Neural progenitor cell (in vitro differentiated cells): ENCODE measurements at regions not wholly inside any gene's neighbourhood (a gene's known extent, or its start where the extent isn't known, plus 50 kb on each side); places are given as distances from the start of the nearest gene placed in this dataset.

Experiments used
- DNase-seq: peaks from one replicate; pipeline ENCODE4 v3.0.0-alpha.2; 2016; ENCODE audit warnings: low spot score
- H2AFZ ChIP-seq: fragments of 200-600 bp; sonication (generic); replicated peaks from 2 replicates; pipeline ENCODE4 v1.6.1; 2016; ENCODE audit warnings: antibody characterized with exemption
- H3F3A ChIP-seq: fragments of 200-600 bp; sonication (generic); 2 replicates; pipeline ENCODE4 v1.6.1; 2016; ENCODE audit warnings: antibody characterized with exemption, low read depth
- H3K27ac ChIP-seq: fragments of 200-600 bp; sonication (generic); 2 replicates; pipeline ENCODE4 v1.5.1; 2016; ENCODE audit warnings: mild to moderate bottlenecking
- H3K27me3 ChIP-seq: fragments of 200-600 bp; sonication (generic); 2 replicates; pipeline ENCODE4 v1.6.1; 2016; ENCODE audit warnings: mild to moderate bottlenecking, moderate library complexity
- H3K36me3 ChIP-seq: fragments of 200-600 bp; sonication (generic); 2 replicates; pipeline ENCODE4 v1.5.1; 2016
- H3K4me1 ChIP-seq: fragments of 200-600 bp; sonication (generic); 2 replicates; pipeline ENCODE4 v1.6.1; 2016; ENCODE audit warnings: mixed run types
- H3K4me2 ChIP-seq: fragments of 200-600 bp; sonication (generic); 2 replicates; pipeline ENCODE4 v1.6.1; 2016
- H3K4me3 ChIP-seq: fragments of 200-600 bp; sonication (generic); 2 replicates; pipeline ENCODE4 v1.5.1; 2016
- H3K79me2 ChIP-seq: fragments of 200-600 bp; sonication (generic); 2 replicates; pipeline ENCODE4 v1.6.1; 2016; ENCODE audit warnings: low read depth
- H3K9ac ChIP-seq: fragments of 200-600 bp; sonication (generic); 2 replicates; pipeline ENCODE4 v1.6.1; 2016
- H3K9me3 ChIP-seq: fragments of 200-600 bp; sonication (generic); 2 replicates; pipeline ENCODE4 v1.5.1; 2016; ENCODE audit warnings: low read depth
- H4K20me1 ChIP-seq: fragments of 200-600 bp; sonication (generic); 2 replicates; pipeline ENCODE4 v1.6.1; 2016; ENCODE audit warnings: low read depth
- H3K27ac Mint-ChIP-seq: 3 replicates; pipeline ENCODE4 v1.8.0; 2021; ENCODE audit warnings: mixed read lengths
- H3K27me3 Mint-ChIP-seq: 2 replicates; pipeline ENCODE4 v1.8.0; 2022; ENCODE audit warnings: low read depth, mild to moderate bottlenecking, inconsistent platforms, moderate library complexity, mixed read lengths; ENCODE audit not compliant: insufficient read depth
- H3K36me3 Mint-ChIP-seq: 3 replicates; pipeline ENCODE4 v1.8.0; 2021; ENCODE audit warnings: mixed read lengths
- H3K4me1 Mint-ChIP-seq: 3 replicates; pipeline ENCODE4 v1.8.0; 2021; ENCODE audit warnings: mixed read lengths
- H3K4me3 Mint-ChIP-seq: 3 replicates; pipeline ENCODE4 v1.8.0; 2021; ENCODE audit warnings: mild to moderate bottlenecking, moderate library complexity, mixed read lengths
- H3K9me3 Mint-ChIP-seq: 3 replicates; pipeline ENCODE4 v1.8.0; 2020; ENCODE audit warnings: mixed read lengths
- CTCF ChIP-seq: fragments of 200-600 bp; sonication (generic); IDR thresholded peaks from 2 replicates; pipeline ENCODE4 v1.5.1; 2017; ENCODE audit warnings: antibody characterized with exemption, mild to moderate bottlenecking
- EZH2 ChIP-seq: fragments of 200-600 bp; sonication (generic); IDR thresholded peaks from 2 replicates; pipeline ENCODE4 v1.6.1; 2017; ENCODE audit warnings: antibody characterized with exemption, mild to moderate bottlenecking, moderate library complexity
- EZH2phosphoT487 ChIP-seq: fragments of 200-600 bp; sonication (generic); IDR thresholded peaks from 2 replicates; pipeline ENCODE4 v1.6.1; 2017; ENCODE audit warnings: antibody characterized with exemption

- peaks cover 15% of the 10 kb centered on the region for H3K4me1 Mint-ChIP-seq
- Histone ChIP-seq H3K4me1 (peaks cover 27% of the 10 kb centered on the region), H4K20me1 (peaks cover 4% of the 10 kb centered on the region), H3K79me2 (no peaks in the 10 kb centered on the region), H3K27me3 (no peaks in the 10 kb centered on the region), H3K4me2 (no peak overlapping the region), H3K9ac (no peak overlapping the region), H3K9me3 (no peaks in the 10 kb centered on the region), H3F3A (peaks cover 13% of the 10 kb centered on the region), H3K4me3 (no peak overlapping the region), H2AFZ (no peak overlapping the region), H3K36me3 (no peaks in the 10 kb centered on the region), H3K27ac (no peak overlapping the region)
- TF ChIP-seq CTCF = no peak
- no peak for TF ChIP-seq EZH2
- no peak for TF ChIP-seq EZH2phosphoT487
- DNase-seq = no peak
- H3K9me3 Mint-ChIP-seq = no peaks in the 10 kb centered on the region
- peaks cover 6% of the 10 kb centered on the region for H3K27me3 Mint-ChIP-seq
- H3K4me3 Mint-ChIP-seq = no peak overlapping the region
- no peaks in the 10 kb centered on the region for H3K36me3 Mint-ChIP-seq
- H3K27ac Mint-ChIP-seq = no peak overlapping the region
Observed at GRCh38 chr20:40280616-40281015, 408.4 kb downstream of the MAFB start.

GRCh38 chr20:40279390-40279789, 409.6 kb downstream of the MAFB start:
- Mint-ChIP-seq H3K4me3 (no peak overlapping the region), H3K9me3 (no peaks in the 10 kb centered on the region), H3K36me3 (no peaks in the 10 kb centered on the region), H3K27me3 (peaks cover 6% of the 10 kb centered on the region), H3K4me1 (peaks cover 26% of the 10 kb centered on the region), H3K27ac (no peak overlapping the region)
- H4K20me1 ChIP-seq = peaks cover 9% of the 10 kb centered on the region
- peaks cover 39% of the 10 kb centered on the region for H3K4me1 ChIP-seq
- H3F3A ChIP-seq = peaks cover 19% of the 10 kb centered on the region
- no peaks in the 10 kb centered on the region for H3K36me3 ChIP-seq
- no peak for DNase-seq
- no peaks in the 10 kb centered on the region for H3K9me3 ChIP-seq
- no peak overlapping the region for H3K4me2 ChIP-seq
- no peak overlapping the region for H2AFZ ChIP-seq
- H3K27ac ChIP-seq = no peak overlapping the region
- H3K9ac ChIP-seq = no peak overlapping the region
- no peak overlapping the region for H3K4me3 ChIP-seq
- no peak for TF ChIP-seq EZH2phosphoT487
- TF ChIP-seq EZH2 = no peak
- TF ChIP-seq CTCF = no peak
- H3K79me2 ChIP-seq = no peaks in the 10 kb centered on the region
- H3K27me3 ChIP-seq = no peaks in the 10 kb centered on the region

- no peak overlapping the region for H3K27ac Mint-ChIP-seq
- H3K4me2 ChIP-seq = no peak overlapping the region
Observed at GRCh38 chr20:40278673-40279072, 410.4 kb downstream of the MAFB start.

More at GRCh38 chr20:40278673-40279072, 410.4 kb downstream of the MAFB start:
- no peaks in the 10 kb centered on the region for H3K36me3 ChIP-seq
- no peaks in the 10 kb centered on the region for H3K9me3 ChIP-seq
- peaks cover 5% of the 10 kb centered on the region for H3K27me3 Mint-ChIP-seq
- no peak overlapping the region for H3K4me3 ChIP-seq
- DNase-seq = no peak
- no peaks in the 10 kb centered on the region for H3K9me3 Mint-ChIP-seq
- H3K4me1 ChIP-seq = peaks cover 39% of the 10 kb centered on the region
- no peak overlapping the region for H3K4me3 Mint-ChIP-seq
- TF ChIP-seq EZH2phosphoT487 = no peak
- TF ChIP-seq EZH2 = no peak
- no peak for TF ChIP-seq CTCF
- no peak overlapping the region for H3K27ac ChIP-seq
- peaks cover 9% of the 10 kb centered on the region for H4K20me1 ChIP-seq
- no peaks in the 10 kb centered on the region for H3K27me3 ChIP-seq
- peaks cover 19% of the 10 kb centered on the region for H3F3A ChIP-seq
- H3K79me2 ChIP-seq = no peaks in the 10 kb centered on the region
- no peaks in the 10 kb centered on the region for H3K36me3 Mint-ChIP-seq
- H3K9ac ChIP-seq = no peak overlapping the region
- H3K4me1 Mint-ChIP-seq = peaks cover 31% of the 10 kb centered on the region
- H2AFZ ChIP-seq = no peak overlapping the region
